HG02678 (cell line): ENCODE measurements at regions not wholly inside any gene's neighbourhood (a gene's known extent, or its start where the extent isn't known, plus 50 kb on each side); places are given as distances from the start of the nearest gene placed in this dataset.
"Not testable (repeated sequence)": the region's sequence is repeated elsewhere in the genome, so short reads cannot be mapped to it uniquely, and the experiment has no call there.

ENCODE experiments used
- ATAC-seq: cut with Tn5 transposase; IDR thresholded peaks from one replicate; pipeline ENCODE4 v1.9.1; 2021; ENCODE audit warnings: mild to moderate bottlenecking, moderate library complexity; ENCODE audit not compliant: unreplicated experiment

DNA sequence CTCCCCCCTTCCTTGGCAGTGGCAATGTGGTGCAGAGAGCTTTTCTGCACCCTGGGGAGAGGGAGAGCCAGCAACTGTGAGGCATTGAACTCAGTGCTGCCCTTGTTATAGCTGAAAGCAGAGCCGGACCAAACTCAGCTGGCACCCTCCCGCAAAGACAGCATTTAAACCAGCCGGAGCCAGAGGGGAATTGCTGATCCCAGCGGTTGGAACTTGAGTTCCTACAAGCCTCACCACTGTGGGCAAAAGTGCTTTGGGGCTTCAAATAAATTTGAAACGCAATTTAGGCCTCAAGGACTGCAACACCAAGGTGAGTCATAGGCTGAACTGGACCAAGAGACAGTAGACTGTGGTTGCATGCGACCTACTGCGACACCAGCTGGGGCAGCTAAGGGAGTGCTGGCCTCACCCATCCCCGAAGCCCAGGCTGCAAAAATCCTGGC, 207.6 kb upstream of the CDKN2B start:
- no peak for ATAC-seq

- ATAC-seq, result no peak
These were observed 208.1 kb upstream of the CDKN2B start for GRCh38 chr9:22217254-22217653.

DNA sequence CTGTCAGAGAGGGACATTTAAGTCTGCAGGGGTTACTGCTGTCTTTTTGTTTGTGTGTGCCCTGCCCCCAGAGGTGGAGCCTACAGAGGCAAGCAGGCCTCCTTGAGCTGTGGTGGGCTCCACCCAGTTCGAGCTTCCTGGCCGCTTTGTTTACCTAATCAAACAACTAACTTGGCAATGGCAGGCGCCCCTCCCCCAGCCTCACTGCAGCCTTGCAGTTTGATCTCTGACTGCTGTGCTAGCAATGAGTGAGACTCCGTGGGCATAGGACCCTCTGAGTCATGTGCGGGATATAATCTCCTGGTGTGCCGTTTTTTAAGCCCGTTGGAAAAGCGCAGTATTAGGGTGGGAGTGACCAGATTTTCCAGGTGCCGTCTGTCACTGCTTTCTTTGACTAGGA, 216.8 kb upstream of the CDKN2B start:
- ATAC-seq, result not testable (repeated sequence)

DNA sequence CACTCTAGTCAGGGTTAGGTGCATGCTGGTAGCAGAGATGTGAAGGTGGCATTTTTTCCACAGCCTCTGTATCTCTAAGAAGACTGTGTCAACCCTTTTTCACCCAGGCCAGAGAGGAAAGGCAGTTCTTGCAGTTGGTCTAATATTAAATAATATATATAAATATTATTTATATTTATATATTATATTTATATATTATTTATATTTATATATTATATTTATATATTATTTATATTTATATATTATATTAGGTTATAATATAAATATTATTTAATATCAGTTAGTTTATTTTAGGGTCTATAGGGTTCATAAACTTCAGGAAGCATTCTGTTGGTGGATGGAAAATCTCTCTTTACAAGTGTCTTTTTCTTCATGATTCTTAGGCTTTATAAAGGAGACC, 218.6 kb upstream of the DMRTA1 start:
- no peak for ATAC-seq

DNA sequence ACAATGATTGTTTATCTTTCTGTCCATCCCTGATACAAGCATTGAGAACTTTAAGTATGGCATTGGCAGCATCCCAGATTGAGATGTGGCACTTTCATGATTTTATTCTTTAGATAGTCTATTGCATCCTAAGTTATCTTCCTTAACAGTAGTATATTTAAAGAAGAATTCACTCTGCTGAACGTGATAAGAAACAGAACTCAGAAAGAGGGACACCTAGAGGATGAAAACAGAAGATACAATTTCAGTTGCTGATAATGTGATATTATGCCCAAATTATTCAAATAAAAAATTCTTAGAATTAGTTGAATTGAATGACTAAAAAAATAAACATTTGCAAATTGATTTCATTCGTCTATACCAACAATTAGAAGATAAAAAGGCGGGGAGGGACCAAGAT, 218.1 kb upstream of the DMRTA1 start:
- no peak for ATAC-seq

DNA sequence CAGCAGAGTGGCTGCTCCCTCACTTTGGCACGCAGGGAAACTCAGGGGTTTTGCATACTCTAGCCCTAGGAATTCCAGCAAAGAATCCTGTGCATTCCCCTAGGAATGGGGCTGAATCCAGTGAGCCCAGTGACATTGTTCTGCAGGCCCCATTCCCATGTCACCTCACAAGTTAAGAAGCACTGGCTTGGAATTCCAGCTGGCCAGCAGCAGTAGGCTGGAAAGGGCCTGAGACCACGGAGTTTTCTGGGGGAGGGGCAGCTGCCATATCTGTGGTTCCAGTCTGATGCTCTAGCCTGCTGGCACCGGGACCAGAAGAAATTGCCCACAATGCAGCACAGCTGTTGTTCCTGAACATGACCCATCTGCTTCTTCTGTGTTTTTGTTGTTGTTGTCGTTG, 217.6 kb upstream of the DMRTA1 start:
- no peak for ATAC-seq

GRCh38 chr9:22231309-22231708, 215.3 kb upstream of the DMRTA1 start:
- not testable (repeated sequence) for ATAC-seq

GRCh38 chr9:22232971-22233370, 213.7 kb upstream of the DMRTA1 start:
- no peak for ATAC-seq

GRCh38 chr9:22237497-22238363, 208.9 kb upstream of the DMRTA1 start:
- ATAC-seq, result no peak

GRCh38 chr9:22238809-22239684, 207.6 kb upstream of the DMRTA1 start:
- no peak for ATAC-seq

DNA sequence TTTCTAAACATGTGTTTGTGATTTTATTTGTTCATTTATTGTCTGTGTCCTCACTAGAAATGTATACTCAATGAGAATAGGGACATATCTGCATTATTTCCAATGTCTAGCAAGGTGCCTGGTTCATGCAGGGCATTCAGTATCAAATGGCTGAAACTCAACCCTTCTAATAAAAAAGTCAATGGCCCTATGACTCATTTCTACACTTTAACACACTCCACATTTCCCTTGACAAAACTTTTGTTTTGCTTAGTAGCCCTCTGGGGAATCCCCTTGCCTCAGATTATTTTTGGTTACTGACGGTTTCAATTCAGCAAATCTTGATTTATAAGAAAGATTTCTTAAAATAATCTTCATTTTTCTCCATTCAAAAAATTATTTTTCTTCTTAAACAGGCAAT, 206.0 kb upstream of the DMRTA1 start:
- ATAC-seq, result peak; percentile 80

DNA sequence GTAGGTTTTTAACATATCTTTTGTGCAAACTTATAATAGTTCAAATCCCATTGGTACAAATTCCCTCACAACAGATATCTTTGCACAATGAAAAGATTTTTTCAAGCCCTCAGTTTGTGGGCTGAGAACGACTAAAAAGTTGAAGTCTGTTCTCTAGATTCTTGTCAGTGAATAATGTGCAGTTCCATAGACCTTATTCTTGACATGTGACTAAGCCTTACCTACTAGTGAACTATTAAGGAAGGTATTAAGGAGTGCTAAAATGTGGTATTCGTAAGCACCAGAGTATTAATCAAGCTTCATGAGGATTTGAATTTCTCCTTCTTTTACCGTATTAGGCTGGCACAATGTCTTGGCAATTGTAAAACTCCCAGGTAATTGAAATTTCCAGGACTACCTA, 205.6 kb upstream of the DMRTA1 start:
- no peak for ATAC-seq

- no peak for ATAC-seq
These were observed 205.0 kb upstream of the DMRTA1 start for GRCh38 chr9:22241611-22242010.

GRCh38 chr9:22244139-22245011, 202.2 kb upstream of the DMRTA1 start:
- peak; percentile 48 for ATAC-seq

- ATAC-seq, result no peak
These were observed 191.3 kb upstream of the DMRTA1 start for GRCh38 chr9:22255337-22255736.

DNA sequence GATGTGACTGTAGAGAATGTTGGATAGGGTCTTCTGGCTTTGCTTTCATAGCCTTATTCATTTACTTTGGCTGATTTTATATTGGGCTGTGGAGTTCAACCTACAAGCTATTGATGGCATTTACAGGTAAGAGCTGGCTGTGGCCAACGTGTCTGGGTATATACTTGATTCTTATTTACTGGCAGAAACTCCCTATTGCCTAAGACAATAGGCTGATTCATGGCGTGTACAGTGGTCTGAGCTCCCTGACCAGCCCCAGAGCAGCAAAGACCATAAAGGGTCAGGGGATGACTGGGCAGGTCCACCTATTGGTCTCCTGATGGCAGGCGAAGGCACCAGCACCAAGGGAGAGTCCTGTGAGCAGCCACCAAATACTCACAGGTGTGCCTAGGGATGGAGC, 190.2 kb upstream of the DMRTA1 start:
- no peak for ATAC-seq

- no peak for ATAC-seq
These were observed 189.4 kb upstream of the DMRTA1 start for GRCh38 chr9:22257026-22257816.

GRCh38 chr9:22265038-22265437, 181.6 kb upstream of the DMRTA1 start:
- ATAC-seq, result no peak

DNA sequence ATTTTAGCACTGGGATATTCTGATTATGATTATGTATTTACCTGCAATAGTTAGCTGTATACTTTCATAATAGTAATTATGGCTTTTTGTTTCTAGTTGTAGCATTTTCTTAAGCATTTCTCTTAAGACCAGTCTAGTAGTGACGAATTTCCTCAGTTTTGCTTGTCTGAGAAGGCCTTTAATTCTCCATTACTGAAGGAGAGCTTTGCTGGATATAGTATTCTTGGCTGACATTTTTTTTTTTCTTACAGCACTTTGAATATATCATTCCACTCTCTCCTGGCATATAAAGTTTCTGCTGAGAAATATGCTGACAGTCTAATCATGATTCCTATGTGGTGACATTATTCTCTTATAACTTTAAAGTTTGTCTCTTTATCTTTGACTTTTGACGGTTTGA, 181.1 kb upstream of the DMRTA1 start:
- no peak for ATAC-seq

GRCh38 chr9:22274477-22274876, 172.1 kb upstream of the DMRTA1 start:
- no peak for ATAC-seq
